GM21576 (cell line): ENCODE measurements at regions not wholly inside any gene's neighbourhood (a gene's known extent, or its start where the extent isn't known, plus 50 kb on each side); places are given as distances from the start of the nearest gene placed in this dataset.
"Not testable (repeated sequence)": the region's sequence is repeated elsewhere in the genome, so short reads cannot be mapped to it uniquely, and the experiment has no call there.

Source experiments
- ATAC-seq: cut with Tn5 transposase; IDR thresholded peaks from one replicate; pipeline ENCODE4 v1.9.1; 2021; ENCODE audit warnings: mild to moderate bottlenecking, moderate library complexity; ENCODE audit not compliant: unreplicated experiment

- no peak for ATAC-seq
These were observed 367.7 kb downstream of the PRELID2 start for GRCh38 chr5:145467446-145467845.

DNA sequence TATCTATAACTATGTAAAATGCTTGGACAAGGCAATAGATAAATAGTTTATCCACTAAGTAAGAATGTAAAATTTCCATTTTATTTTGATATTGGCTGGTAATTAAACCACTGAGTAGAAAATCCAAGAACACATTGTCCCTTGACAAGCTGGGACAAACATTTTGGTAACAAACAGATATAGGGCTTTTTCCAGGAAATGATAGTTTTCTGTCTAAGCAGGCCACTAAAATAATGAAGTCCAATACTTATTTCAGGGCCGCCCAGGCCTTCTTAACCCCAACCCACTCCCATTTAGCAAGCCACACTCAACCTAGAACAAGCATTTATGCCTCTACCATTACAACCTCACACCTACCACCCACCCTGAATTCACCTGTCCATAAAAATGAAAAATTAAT, 368.6 kb downstream of the PRELID2 start:
- no peak for ATAC-seq

GRCh38 chr5:145465474-145466263, 369.5 kb downstream of the PRELID2 start:
- ATAC-seq: no peak

DNA sequence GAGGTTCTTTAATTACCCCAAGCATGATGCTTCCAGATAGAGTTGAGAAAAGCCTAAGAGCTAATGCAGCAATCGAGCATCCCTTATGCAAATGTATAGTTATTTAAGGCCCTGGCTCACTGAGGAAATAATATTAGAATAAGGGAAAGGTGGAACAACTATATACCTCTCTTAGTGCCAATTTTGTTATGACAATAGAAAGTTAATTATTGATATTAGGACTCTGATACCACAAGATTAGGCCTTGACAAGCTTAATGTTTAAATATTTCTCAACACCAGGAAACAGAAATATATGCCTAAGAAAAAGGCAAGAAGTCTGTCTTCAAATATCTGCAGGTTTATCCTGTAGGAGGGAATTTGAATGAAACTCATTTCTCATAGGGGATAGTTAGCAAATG, 371.0 kb downstream of the PRELID2 start:
- no peak for ATAC-seq

DNA sequence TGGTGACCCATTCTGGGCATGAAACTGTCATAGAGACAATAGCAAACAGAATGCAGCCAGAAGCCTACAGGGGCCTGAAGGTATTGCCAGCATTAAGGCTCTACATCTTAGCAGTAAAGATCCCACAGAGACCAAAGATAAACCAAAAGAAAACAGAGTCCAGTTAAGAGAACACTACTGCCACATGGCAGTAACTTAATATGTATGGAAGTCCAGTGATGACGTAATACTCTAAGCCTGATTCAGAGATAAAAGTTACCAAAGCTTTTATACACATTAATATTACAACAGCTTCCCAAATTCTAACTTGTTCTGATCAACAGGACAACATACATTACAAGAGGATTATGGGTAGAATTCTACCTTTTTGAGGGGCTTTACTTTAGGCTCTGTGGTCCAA, 371.5 kb downstream of the PRELID2 start:
- no peak for ATAC-seq

- no peak for ATAC-seq
These were observed 372.6 kb downstream of the PRELID2 start for GRCh38 chr5:145462525-145462924.

DNA sequence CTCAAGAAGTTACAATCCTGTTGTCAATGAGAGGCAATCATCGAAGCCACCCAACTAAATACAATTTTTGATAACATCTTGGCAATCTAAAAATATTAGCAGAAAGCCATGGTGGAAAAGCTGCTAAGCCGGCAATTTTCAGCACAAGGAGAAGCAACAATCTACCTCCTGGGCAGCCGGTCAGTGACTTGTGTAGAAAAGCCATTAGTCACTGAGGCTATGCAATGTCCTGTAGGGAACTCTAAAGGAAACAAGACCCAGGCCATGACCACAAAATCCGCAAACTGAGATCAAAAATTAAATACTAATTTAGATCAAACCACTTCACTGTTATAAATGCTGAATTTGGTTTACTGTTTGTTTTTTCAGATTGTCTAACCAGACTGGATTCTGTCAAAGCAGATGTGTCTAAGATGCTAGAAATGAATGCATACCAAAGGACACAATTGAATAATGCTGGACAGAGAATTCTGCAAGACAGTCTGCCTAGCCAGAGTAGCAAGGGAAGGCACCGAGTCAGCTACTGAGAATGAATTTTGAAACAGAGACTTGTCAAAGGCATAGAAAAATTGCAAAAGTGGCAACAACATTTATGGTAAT, 384.8 kb downstream of the PRELID2 start:
- ATAC-seq: no peak

- no peak for ATAC-seq
These were observed 385.3 kb downstream of the PRELID2 start for GRCh38 chr5:145449794-145450193.

GRCh38 chr5:145446875-145447274, 388.3 kb downstream of the PRELID2 start:
- ATAC-seq: not testable (repeated sequence)

DNA sequence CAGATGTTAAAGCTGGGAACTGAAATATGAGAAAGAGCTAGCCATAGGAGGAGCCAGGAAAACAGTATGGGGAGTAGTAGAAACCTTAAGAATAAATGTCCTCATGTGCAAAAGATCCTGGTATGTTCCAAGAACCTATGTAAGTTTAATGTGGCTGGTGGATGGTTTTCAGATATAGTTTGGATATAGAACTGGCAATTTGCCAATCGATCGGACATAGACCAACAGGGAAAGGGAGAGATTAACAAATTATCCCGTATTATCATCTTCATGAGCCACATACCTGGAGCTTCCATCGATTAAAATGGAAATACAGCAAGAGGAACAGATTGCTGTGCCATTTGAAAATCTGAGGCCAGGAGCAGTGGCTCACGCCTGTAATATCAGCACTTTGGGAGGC, 388.7 kb downstream of the PRELID2 start:
- no peak for ATAC-seq

GRCh38 chr5:145445027-145445426, 390.1 kb downstream of the PRELID2 start:
- ATAC-seq: no peak

DNA sequence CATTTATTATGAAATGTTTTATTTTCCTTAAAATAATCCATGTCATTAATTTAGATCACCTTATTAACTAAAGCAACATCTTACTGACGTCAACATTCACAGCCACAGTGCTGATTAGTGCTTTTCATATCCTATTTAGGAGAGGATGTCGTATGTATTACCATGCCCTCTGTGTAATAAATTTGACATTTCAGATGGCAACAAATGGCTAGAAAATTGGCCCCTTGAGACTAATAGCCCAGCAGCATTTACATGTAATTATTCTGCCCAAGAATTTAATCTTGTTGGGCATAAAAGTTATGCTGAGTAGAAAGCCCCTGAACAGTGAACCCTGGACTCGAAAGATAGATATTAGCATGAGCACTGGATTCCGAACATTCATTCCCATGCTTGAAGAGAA, 391.2 kb downstream of the PRELID2 start:
- no peak for ATAC-seq

- no peak for ATAC-seq
These were observed 391.8 kb downstream of the PRELID2 start for GRCh38 chr5:145443366-145443765.

GRCh38 chr5:145442661-145443060, 392.5 kb downstream of the PRELID2 start:
- ATAC-seq: not testable (repeated sequence)

- ATAC-seq: no peak
These were observed 393.9 kb downstream of the PRELID2 start for GRCh38 chr5:145441228-145441627.

- ATAC-seq: no peak
These were observed 397.5 kb downstream of the PRELID2 start for GRCh38 chr5:145437627-145438026.

- no peak for ATAC-seq
These were observed 402.1 kb downstream of the PRELID2 start for GRCh38 chr5:145433077-145433476.

DNA sequence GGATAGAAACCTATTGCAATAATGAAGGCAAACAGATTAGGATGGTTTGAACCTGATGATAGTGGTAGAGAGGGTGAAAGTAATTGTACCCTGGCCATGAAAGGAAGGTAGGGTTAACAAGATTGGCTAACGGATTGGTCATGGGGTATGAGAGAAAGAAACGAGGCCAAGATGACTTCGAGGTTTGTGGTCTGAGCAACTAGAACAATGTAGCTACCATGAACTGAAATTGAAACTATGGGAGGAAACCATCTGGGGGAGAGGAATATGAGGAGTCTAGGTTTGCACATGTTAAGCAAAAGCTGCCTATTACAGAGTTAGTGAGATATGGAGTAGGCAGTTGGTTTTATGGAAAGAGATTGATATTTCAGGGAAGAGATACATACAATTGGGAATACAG, 406.0 kb downstream of the PRELID2 start:
- no peak for ATAC-seq

DNA sequence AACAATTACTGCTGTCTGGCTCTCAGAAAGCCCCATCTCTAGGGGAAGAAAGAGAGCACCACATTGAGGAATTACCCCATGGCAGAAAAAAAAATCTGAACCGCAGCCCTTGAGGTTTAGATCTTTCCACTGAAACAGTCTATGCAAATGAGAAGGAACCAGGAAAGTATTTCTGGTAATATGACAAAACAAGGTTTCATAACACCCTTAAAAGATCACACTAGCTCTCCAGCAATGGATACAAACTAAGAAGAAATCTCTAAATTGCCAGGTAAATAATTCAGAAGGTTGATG, 427.1 kb downstream of the PRELID2 start:
- peak; percentile 78 for ATAC-seq

DNA sequence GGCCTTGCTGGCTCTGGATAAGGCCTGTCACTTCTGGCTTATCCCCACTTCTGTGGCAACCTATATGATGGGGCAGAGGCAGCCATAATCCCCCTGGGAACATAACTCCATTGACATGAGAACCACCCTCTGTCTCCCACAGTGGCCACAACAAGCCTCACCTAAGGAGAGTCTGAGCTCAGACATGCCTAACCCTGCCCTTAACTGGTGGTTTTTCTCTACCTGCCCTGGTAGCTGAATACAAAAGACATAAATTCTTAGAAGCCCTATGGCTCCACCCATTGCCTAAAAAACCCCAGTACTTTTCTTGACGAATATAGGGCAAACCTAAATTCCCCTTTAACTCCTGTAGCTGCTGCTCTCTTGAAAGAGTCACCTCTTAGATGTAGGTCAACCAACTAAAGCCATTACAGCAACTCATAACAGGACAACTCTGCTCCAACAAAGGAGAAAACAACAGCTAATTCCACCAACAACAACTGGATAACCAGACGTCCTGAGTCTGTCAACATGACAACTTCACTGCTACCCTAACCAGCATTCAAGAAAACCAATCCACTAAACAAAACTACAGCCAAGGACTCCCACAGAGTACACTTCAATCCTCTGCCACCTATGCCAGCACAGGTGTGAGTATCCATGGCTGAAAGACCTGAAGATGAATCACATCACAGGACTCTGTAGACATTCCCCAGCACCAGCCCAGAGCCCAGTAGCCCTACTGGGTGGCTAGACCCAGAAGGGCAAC, 427.7 kb downstream of the PRELID2 start:
- ATAC-seq: peak; percentile 48

DNA sequence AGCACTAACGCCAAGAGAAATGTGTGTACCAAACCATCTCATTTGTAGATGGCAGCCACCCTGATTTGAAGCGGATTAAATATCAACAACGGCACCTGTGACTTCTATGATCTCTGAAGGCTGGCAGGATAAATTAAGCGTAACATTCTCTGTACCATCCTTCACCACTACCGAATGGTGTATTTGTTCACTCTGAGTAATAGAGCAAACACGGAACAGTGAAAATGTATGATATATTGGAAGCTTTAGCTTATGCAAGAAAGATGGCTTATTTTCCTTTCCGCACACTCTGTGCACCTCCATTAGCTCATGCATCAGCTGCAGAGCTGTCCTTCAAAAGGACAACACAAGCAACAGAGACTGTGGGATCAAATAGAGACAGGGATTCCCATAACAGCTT, 431.1 kb downstream of the PRELID2 start:
- no peak for ATAC-seq

DNA sequence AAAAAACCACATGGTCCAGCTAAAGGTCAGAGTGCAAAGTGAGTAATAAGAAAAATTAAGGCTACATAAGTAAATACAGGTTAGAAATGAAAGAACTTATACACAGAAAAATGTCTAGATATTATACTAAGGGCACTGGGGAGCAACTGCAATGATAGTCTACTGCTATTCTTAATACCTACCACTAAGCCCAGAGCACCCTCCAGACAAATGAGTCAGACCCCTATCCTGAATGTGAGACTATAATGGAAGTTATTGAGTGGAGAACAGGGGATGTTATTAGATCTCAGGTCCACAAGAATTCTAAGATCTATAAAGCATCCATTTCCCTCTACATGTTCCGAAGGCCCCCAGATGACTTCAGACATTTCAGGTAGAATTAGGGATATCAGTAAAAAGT, 438.3 kb downstream of the PRELID2 start:
- no peak for ATAC-seq
